GM21367 (cell line): ENCODE measurements at regions not wholly inside any gene's neighbourhood (a gene's known extent, or its start where the extent isn't known, plus 50 kb on each side); places are given as distances from the start of the nearest gene placed in this dataset.
"Not testable (repeated sequence)": the region's sequence is repeated elsewhere in the genome, so short reads cannot be mapped to it uniquely, and the experiment has no call there.

Experiments
- ATAC-seq: cut with Tn5 transposase; IDR thresholded peaks from one replicate; pipeline ENCODE4 v1.9.1; 2021; ENCODE audit not compliant: unreplicated experiment

DNA sequence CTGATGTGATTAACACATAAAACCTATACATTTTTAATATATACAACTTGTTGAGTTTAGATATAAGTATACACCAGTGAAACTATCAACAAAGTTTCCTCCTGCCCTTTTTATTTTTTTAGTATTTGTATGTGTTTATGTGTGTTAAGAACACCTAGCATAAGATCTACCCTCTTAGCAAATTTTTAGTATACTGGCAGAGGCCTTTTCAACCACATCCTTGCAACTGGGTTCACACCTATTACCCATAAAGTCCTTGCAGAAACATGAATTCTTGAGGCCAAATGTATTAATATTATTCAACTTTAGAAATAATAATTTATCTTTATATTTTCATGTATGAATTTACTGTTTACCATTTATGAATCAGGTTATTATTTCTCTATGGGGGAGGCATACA lies 119.7 kb upstream of the CRIM1 start:
- ATAC-seq, result no peak

DNA sequence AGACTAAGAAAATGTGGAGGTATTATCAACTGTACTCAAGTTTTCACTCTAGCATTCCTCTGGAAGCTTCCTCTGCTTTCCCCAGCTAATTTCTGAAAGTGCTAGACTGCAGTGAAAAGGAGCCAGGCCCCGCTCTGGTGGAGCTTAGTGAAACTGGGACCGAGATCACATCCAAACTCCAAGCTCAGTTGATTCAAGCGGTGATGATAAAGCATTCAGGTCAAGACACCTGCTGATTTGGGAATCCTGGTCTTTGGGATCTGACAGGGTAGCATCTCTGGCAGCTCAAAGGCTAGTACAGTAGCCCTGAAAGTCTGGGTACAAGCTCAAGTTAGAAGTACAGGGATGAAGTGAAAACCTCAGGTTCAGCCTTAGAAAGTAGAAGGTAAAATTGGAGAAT lies 120.2 kb upstream of the CRIM1 start:
- ATAC-seq, result no peak

DNA sequence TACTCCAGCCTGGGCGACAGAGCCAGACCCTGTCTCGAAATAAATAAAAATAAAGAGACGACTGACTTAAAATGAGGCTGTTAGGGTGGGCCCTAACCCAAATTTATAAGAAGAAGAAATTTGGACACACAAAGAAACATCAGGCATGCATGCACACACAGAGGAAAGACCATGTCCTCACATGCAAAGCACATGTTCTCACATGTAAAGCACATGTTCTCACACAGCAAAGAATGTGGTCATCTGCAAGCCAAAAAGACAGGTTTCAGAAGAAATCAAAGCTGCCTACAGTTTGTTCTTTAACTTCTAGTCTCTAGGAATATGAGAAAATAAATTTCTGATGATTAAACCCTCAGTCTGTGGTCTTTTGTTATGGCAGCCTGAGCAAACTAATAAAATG lies 132.3 kb upstream of the CRIM1 start:
- no peak for ATAC-seq

DNA sequence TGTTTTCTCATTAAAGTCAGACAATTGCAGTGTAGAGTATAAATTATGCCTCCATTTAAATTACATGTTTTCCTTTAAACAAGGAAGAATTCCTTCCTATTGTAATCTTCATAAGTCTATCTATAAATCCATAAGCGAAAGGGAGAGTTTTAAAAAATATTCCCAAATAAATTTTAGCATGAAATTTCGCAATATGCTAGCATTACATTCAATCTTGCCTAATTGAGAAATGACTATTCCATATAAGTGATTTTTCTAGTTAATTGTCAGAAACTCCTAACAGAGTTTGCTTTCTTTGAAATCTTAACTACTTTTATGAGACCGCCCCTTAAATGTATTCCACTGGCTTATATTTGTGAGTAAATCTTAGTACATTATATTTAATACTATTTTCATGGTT lies 133.1 kb upstream of the CRIM1 start:
- no peak for ATAC-seq

DNA sequence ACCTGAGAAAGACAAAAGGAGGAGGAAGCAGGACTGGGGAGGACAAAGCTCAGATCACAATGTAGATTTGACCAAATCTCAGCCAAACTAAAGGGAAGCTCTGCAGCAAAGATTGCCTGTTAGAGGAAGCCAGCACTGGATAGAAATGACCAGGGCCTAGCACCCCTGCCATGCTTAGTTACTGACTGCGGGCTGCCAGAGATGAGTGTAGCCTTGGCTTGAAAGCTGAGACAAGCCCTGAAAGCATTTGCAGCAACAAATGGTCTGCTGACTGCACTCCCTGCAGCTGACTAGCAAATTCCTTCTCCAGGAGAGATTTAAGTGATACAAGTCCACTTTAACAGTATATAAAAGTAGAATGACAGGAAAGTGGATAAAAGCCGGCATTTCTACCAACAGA lies 140.9 kb upstream of the CRIM1 start:
- ATAC-seq, result no peak

DNA sequence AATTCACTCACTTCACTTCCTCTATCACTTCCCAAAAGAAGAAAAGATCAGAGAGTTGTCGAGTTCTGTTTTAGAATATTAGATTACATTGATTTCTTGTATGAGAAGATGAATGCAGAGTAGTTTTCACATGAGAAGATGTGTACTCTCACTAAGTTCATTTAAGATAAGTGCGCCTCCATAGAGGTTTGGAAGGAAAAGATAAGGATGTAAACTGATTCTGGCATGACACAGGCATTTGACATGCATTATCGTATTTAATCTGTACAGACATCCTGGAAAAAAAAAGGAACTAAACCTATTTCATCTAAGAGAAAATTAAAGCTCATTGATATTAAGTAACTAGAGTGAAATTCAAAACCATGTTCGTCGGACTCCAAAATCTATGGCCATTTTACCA lies 152.2 kb upstream of the CRIM1 start:
- ATAC-seq, result no peak

DNA sequence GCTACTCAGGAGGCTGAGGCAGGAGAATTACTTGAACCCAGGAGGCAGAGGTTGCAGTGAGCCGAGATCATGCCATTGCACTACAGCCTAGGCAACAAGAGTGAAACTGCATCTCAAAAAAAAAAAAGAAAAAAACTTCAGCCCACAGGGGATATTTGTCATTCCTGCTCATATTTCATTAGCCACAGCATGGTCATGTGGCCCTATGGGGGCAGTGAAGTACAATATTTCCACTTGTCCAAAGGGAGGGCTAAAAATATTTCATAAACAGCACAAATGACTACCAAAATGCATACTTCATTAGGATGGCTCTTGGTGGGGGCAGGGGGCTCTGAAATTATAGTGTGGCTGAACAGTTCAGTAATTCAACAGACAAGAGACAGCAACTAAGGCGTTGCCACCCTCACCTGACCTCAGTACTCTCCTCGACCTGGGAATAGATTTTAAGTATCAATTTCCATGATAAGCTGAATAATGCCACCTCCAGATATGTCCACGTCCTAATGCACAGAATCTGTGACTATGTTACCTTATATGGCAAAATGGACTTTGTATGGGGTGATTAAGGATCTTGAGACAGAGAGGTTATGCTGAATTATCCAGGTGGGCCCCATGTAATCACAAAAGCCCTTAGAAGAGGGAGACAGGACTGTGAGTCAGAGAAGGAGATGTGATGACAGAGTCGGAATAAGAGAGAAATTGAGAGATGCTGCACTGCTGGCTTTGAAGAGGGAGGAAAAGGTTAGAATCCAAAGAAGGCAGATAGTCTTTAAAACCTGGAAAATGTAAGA lies 158.2 kb upstream of the CRIM1 start:
- ATAC-seq, result no peak

DNA sequence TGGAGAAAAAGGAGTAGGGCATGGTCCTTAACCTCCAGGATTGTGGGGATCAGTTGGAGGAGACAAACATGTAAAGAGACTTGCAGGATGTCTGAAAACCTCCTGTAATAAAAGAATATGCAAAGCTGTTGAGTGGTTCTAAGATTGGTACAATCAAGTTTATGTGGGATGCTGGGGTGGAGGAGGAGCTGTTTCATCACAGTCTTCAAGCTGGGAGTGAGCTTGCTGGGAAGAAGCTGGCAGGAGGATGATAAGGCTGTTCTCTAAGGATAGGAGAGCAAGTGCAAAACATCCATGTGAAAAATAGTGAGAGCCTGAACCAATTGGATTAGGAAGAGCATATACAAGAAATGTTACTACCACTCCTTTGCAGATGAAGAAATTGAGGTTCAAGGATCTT lies 161.9 kb upstream of the CRIM1 start:
- no peak for ATAC-seq

DNA sequence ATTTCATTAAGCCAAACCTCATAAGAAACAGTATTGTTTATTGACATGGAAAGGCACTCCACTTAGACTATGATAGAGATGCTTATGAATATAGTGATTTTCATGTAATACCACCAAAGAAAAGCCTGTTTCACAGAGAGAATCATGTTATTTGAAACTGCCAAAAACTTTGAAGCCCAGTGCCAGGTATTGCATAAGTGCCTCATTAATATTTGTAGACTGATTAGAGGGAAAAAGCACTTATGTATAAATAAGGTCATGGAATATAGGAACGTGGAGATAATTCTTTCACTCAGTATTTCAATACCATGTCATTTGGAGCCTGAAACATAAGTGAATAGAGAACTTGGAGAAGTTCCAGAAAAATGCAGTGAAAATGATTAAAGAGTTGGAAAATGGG lies 162.6 kb upstream of the CRIM1 start:
- no peak for ATAC-seq

DNA sequence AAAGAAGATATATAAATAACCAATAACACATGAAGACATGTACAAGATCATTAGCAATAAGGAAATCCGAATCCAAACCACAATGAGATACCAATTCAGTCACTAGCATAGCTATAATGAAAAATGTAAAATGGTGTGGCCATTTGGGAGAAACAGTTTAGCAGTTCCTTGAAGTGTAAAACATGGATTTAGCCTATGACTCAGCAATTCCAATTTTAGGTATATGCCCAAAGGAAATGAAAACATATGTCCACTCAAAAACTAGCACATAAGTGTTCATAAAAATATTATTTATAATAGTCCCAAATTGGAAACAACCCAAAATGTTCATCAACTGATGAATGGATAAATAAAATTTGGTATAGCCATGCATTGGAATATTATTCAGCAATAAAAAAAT lies 165.5 kb upstream of the CRIM1 start:
- no peak for ATAC-seq

DNA sequence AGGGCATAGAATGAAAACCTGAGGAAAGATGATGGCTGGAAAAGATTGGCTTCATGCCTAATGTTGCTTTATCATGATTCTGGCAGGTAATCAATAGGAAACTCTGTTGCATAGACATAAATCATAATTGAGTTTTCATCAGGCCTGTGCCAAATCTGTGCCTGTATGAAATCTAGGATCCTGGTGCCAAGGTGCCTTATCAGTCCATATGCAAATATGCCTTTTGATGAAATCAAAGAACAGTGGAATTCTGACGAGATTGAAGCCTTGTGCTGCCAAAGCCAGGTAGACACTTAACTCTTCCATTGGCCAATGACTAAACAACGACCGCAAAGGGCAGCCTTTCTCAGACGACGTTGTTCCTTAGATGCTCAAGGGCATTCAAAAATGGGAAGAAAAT lies 170.0 kb upstream of the CRIM1 start:
- ATAC-seq, result no peak

DNA sequence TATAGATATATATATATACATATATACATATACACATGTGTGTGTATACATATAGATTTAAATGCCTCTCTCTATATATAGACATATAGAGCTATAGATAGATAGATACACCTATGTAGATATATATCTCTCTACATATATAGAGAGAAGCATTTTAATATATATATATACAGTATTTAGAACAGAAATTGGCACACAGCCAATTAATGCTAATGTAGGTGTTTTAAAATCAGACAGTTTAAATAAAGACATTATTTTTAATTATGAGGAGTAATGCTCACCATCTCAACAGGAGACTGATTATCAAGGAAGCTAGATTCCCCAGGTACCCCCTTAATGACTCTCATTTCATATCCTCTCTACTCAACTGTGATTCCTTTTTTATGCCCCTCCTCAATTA lies 170.7 kb upstream of the CRIM1 start:
- no peak for ATAC-seq

DNA sequence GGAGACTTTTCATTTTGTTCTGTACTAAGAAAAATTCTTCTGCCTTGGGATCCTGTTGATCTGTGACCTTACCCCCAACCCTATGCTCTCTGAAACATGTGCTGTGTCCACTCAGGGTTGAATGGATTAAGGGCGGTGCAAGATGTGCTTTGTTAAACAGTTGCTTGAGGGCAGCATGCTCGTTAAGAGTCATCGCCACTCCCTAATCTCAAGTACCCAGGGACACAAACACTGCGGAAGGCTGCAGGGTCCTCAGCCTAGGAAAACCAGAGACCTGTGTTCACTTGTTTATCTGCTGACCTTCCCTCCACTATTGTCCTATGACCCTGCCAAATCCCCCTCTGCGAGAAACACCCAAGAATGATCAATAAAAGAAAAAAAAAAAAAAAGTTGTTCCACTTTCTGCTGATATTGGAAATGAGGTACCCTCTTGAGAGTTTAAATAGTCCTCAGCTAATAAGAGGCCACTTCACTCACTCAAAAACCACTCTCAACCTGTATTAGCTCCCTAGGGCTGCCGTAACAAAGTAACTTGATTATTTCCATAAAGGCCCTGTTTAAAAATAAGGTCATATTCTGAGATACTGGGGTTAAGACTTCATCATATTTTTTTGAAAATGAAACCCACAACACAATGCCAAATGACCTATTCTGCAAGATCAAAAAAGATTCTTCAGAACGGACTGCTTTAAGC lies 174.6 kb upstream of the CRIM1 start:
- ATAC-seq, result not testable (repeated sequence)

DNA sequence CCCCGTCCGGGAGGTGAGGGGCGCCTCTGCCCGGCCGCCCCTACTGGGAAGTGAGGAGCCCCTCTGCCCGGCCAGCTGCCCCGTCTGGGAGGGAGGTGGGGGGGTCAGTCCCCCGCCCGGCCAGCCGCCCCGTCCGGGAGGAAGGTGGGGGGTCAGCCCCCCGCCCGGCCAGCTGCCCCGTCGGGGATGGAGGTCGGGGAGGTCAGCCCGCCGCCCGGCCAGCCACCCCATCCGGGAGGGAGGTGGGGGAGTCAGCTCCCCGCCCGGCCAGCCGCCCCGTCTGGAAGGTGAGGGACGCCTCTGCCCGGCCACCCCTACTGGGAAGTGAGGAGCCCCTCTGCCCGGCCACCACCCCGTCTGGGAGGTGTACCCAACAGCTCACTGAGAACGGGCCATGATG lies 175.3 kb upstream of the CRIM1 start:
- not testable (repeated sequence) for ATAC-seq

DNA sequence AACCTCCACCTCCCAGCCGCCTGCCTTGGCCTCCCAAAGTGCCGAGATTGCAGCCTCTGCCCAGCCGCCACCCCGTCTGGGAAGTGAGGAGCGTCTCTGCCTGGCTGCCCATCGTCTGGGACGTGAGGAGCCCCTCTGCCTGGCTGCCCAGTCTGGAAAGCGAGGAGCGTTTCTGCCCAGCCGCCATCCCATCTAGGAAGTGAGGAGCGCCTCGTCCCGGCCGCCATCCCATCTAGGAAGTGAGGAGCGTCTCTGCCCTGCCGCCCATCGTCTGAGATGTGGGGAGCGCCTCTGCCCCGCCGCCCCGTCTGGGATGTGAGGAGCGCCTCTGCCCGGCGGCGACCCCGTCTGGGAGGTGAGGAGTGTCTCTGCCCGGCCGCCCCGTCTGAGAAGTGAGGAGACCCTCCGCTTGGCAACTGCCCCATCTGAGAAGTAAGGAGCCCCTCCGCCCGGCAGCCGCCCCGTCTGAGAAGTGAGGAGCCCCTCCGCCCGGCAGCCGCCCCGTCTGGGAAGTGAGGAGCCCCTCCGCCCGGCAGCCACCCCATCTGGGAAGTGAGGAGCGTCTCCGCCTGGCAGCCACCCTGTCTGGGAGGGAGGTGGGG lies 175.8 kb upstream of the CRIM1 start:
- ATAC-seq, result not testable (repeated sequence)

DNA sequence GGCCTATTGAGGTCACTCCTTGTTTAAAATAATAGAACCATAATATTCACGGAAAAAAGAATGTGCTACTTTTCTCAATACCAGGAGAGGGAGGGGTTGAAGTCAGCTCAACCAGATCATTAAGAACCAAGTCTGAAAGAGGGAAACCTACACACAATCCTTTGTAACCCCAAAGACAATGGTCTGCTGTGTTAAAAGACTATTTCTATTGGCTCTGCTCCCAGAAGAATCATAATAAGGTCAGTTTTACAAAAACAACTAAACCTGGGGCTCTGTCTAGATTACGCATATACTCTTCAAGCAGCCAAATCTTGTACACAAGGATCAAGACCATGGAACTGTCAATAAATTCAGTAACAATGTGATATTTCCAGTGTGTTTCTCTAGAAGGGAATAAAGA lies 177.2 kb upstream of the CRIM1 start:
- ATAC-seq, result no peak

DNA sequence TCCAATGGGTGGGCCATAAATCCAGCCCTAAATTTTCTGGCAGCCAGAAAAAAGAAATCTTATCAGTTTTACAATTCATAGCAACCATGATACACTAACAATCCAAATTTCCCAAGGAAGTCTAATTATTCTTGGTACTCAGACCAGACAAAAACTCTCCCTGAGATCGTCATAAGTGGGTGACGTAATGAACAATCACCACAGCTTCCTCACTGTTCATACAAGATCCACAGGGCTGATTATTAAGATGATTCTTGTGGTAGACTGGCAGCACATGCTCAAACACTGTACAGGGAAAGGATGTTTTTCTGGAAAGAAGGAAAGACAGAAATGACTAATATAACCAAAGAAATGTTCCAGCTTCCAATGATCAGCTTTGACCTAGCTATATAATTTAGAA lies 178.3 kb upstream of the CRIM1 start:
- ATAC-seq, result no peak

DNA sequence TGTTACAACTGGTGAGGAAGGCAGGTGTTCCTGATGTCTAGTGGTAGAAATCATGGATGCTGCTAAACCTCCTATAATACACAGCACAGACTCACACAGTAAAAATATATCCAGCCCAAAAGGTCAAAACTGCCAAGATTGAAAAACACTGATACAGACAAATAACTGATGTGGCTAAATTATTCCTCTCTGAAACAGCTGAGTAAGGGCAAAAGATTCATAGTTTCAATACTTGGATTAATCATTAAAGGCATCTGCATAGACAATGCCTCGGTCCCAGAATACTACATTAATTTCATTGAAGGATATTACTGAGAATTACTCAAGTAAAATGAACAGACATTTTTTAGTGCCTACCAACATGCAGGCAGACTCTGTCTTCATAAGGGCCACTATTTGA lies 180.7 kb upstream of the CRIM1 start:
- ATAC-seq, result no peak

DNA sequence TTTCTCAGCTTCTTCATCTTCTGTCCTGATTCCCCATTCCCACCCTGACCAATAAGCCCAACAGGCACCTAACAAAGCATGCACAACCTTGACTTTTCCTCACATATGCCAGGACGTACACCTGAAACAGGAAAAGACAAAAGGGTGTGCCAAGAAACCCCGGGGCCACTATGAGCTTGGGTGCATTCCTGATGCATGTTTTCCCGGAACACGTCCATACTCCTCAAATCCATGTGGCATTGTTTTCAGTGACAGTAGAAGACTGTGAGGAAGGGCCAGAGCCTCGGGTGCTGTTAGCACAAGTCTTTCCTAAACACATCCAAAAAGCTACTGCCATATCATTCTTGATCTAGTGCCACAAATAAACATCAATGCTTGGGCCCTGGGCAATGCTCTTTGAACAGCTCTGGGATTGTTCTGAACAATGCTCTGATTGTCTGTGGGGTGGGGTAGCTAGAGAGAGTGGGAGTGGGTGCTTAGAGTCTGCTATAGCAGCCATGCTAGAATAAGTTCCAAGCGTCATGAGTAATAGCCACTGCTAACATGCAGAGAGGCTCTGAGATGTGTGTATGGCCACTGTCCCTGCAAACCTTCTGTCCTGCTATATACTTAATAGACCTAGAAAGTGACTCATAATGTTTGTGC lies 181.7 kb upstream of the CRIM1 start:
- ATAC-seq, result no peak

DNA sequence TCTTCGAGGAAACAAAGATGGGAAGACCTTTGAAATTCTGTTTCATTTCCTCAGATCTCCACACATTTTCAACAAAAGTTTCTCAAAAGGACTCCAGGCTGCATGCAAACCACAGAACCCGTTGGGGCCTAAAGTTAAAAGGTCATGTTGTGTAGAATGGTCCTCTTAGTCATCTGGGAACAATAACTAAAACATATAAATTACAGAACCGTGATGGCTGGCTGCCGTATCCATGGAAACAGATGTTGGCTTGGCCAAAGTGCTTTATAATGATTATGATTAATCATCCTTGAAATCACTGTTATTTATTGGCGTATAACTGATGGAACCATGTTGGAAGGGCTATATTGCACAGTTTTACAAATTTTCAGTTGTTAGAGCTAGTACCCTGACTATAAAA lies 182.8 kb upstream of the CRIM1 start:
- no peak for ATAC-seq

DNA sequence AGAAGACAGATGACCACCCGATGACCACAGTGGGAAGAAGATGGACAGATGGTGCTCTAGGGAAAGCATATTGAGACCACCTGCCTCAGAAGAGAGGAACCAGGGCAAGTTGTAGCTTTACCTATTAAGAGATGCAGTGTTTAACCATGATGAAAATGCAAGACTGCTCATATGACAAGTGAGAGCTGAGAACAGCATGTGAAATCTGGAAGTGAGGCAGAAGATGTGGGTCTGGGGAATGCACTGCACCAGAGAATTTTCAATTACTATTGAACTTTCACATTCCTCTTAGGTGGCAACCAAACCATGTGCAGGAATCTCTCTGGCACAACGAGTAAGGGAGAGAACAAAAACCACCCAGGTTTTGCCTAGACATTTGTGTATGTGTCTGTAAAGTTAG lies 184.8 kb upstream of the CRIM1 start:
- no peak for ATAC-seq

DNA sequence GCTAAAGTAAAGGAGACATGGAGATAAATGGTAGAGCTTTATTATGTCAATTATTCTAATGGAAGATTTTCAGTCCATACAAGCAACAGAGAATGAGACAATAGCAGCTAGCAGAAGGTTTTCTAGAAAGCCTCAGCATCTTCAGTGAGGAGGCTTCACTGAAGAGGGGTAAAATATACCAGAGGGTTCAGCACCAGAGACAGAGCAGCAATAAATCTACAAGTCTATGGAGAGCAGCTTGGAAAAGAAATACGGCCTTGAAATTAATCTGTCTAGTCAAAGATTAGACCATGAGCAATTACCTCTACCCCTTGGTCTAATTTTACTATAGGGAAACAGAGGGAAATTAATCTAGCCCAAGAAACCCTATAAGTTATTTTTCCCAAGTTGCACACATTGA lies 185.7 kb upstream of the CRIM1 start:
- no peak for ATAC-seq
